K562 (cell line): ENCODE measurements at regions not wholly inside any gene's neighbourhood (a gene's known extent, or its start where the extent isn't known, plus 50 kb on each side); places are given as distances from the start of the nearest gene placed in this dataset.

ENCODE experiments used
- ATAC-seq: fragments of 200-7000 bp; cut with Tn5 transposase; 3 replicates; pipeline ENCODE4 v1.9.1; 2020; ENCODE audit warnings: moderate library complexity
- BruUV-seq: library from RNA; stranded (reverse); fragments of 400-500 nt; replicated peaks from 2 replicates; lab custom pipeline; 2021; lab: Mats Ljungman, UMichigan
- CTCF ChIA-PET: fragments of 300-600 bp; formaldehyde crosslinking; extraction: SDS; loops from one replicate; lab custom pipeline; 2021; ENCODE audit warnings: low intra/inter-chr PET ratio; lab: Yijun Ruan, JAX
- POLR2A ChIA-PET: fragments of 300-600, 350-650 bp; sonication (Branson Sonifier 250); formaldehyde crosslinking; extraction: SDS; loops from one replicate; lab custom pipeline; 2021; ENCODE audit warnings: antibody characterized with exemption, inconsistent platforms; lab: Yijun Ruan, JAX
- DNase-seq, 4 experiments: peaks; one replicate each; pipeline versions ENCODE4 v3.0.0 to v3.0.0-alpha.2; 2011 to 2018; ENCODE audit warnings: low spot score in 3 of 4, mixed read lengths in 3 of 4; ENCODE audit errors: extremely low read depth in 1 of 4
- FAIRE-seq: peaks from 2 replicates; lab custom pipeline; 2011; peaks lifted over from hg19 to GRCh38; lab: Jason Lieb, UNC
- H2AFZ ChIP-seq: 2 replicates; pipeline ENCODE4 v1.6.0; 2011; ENCODE audit warnings: low read depth, low read length, control low read depth, inconsistent platforms
- H3K27ac ChIP-seq: fragments of 200-600 bp; 3 replicates; pipeline ENCODE4 v1.8.0; 2011; ENCODE audit warnings: low read depth, mild to moderate bottlenecking, control low read depth, inconsistent platforms, low read length, moderate library complexity, mixed read lengths; ENCODE audit errors: extremely low read depth
- H3K27me3 ChIP-seq, 2 experiments: fragments of 300-600 bp in 1 of 2; 2 replicates in 1 of 2; 3 replicates in 1 of 2; pipeline versions ENCODE4 v1.6.0 to v1.8.0; 2011; ENCODE audit warnings: inconsistent platforms in 2 of 2, low read length in 2 of 2, mild to moderate bottlenecking in 1 of 2, mixed read lengths in 1 of 2, moderate library complexity in 1 of 2; ENCODE audit not compliant: control insufficient read depth in 2 of 2, insufficient read depth in 2 of 2
- H3K36me3 ChIP-seq: fragments of 300-600 bp; 3 replicates; pipeline ENCODE4 v1.8.0; 2011; ENCODE audit warnings: mild to moderate bottlenecking, low read length, inconsistent platforms; ENCODE audit not compliant: control insufficient read depth, insufficient read depth
- H3K4me1 ChIP-seq, 2 experiments: fragments of 200-600 bp in 1 of 2; replicated peaks in 1 of 2; 2 replicates in 1 of 2; 3 replicates in 1 of 2; pipeline versions ENCODE4 v1.5.1 to v1.8.0; 2011; ENCODE audit warnings: inconsistent platforms in 2 of 2, low read length in 2 of 2, mild to moderate bottlenecking in 1 of 2, mixed read lengths in 1 of 2, moderate library complexity in 1 of 2; ENCODE audit not compliant: control insufficient read depth in 2 of 2, insufficient read depth in 2 of 2
- H3K4me2 ChIP-seq: 2 replicates; pipeline ENCODE4 v1.6.1; 2011; ENCODE audit warnings: low read length, control low read depth, inconsistent platforms, mixed read lengths; ENCODE audit not compliant: insufficient read depth
- H3K4me3 ChIP-seq: fragments of 200-600 bp; sonication (generic), shearing (Covaris generic); 2 replicates; pipeline ENCODE4 v1.5.1; 2016; ENCODE audit warnings: control low read depth, inconsistent platforms
- H3K79me2 ChIP-seq: fragments of 200-600 bp; 3 replicates; pipeline ENCODE4 v1.8.0; 2011; ENCODE audit warnings: low read length, inconsistent platforms; ENCODE audit not compliant: control insufficient read depth, insufficient read depth
- H3K9ac ChIP-seq, 2 experiments: 2 replicates each; pipeline versions ENCODE4 v1.6.0 to v1.6.1; 2011; ENCODE audit warnings: low read depth in 2 of 2, low read length in 2 of 2, control low read depth in 1 of 2, inconsistent platforms in 1 of 2, mild to moderate bottlenecking in 1 of 2, mixed read lengths in 1 of 2; ENCODE audit not compliant: insufficient read depth in 1 of 2
- H3K9me1 ChIP-seq: one replicate; pipeline ENCODE4 v1.6.0; 2011; ENCODE audit warnings: inconsistent platforms, mild to moderate bottlenecking, low read length, moderate library complexity; ENCODE audit not compliant: control insufficient read depth, insufficient read depth
- H3K9me3 ChIP-seq: replicated peaks from 2 replicates; pipeline ENCODE4 v1.5.1; 2011; ENCODE audit warnings: low read depth, low read length, inconsistent platforms; ENCODE audit not compliant: control insufficient read depth, insufficient read depth
- H4K20me1 ChIP-seq: replicated peaks from 2 replicates; pipeline ENCODE4 v1.6.1; 2011; ENCODE audit warnings: low read length, inconsistent platforms, mixed read lengths; ENCODE audit not compliant: control insufficient read depth, insufficient read depth
- ELF1 ChIP-seq: fragments of 200-800 bp; sonication (Bioruptor generic); IDR thresholded peaks from 2 replicates; pipeline ENCODE4 v1.6.1; 2016; ENCODE audit warnings: missing genetic modification characterization, missing compliant biosample characterization
- HEY1 ChIP-seq: fragments of 250-450 bp; sonication (Bioruptor Pico); IDR thresholded peaks from 2 replicates; pipeline ENCODE4 v1.5.0; 2020; ENCODE audit warnings: mild to moderate bottlenecking, moderate library complexity, borderline replicate concordance
- NR3C1 ChIP-seq: sonication (generic); formaldehyde crosslinking; IDR thresholded peaks from 2 replicates; pipeline ENCODE4 v1.8.1; 2022; ENCODE audit warnings: missing genetic modification reagents
- SMARCB1 ChIP-seq: IDR thresholded peaks from 2 replicates; pipeline ENCODE4 v1.6.1; 2011; ENCODE audit warnings: improper control_type of control experiment, low read depth; ENCODE audit not compliant: insufficient read length
- ZHX1 ChIP-seq: fragments of 150-350 bp; conservative IDR thresholded peaks from 2 replicates; pipeline ENCODE4 v1.6.1; 2014; ENCODE audit warnings: low read length
- ZNF589 ChIP-seq: fragments of 200-800 bp; sonication (Bioruptor generic); IDR thresholded peaks from 2 replicates; pipeline ENCODE4 v1.6.1; 2016; ENCODE audit warnings: low read depth, missing genetic modification characterization, missing compliant biosample characterization
- ZNF695 ChIP-seq: fragments of 450-650 bp; formaldehyde crosslinking; IDR thresholded peaks from 2 replicates; pipeline ENCODE4 v1.4.0; 2020; ENCODE audit warnings: mild to moderate bottlenecking, moderate library complexity
- WGBS: fragments of 100-300 bp; shearing (Covaris generic); methylation state at CpG from one replicate; pipeline ENCODE4 v1.1.6; 2016; ENCODE audit warnings: low coverage, mixed read lengths; ENCODE audit not compliant: insufficient coverage; ENCODE audit errors: missing lambda C conversion rate; 5-methylcytosine and 5-hydroxymethylcytosine counted together
- in situ Hi-C: fragments of 300-500 bp; cut with MboI; formaldehyde crosslinking; loops from 4 replicates; pipeline ENCODE4 v1.15.0; 2018; ENCODE audit warnings: inconsistent platforms, mixed read lengths
- intact Hi-C: fragments of 100-400 bp; cut with micrococcal nuclease; formaldehyde crosslinking; loops from 2 replicates; pipeline ENCODE4 v1.14.2; 2022

GRCh38 chr13:111589992-111590391, 269.6 kb downstream of the TEX29 start:
- WGBS, result 0% methylated on average over 7 of the region's 7 CpGs
- BruUV-seq, result no TSS peak
- ChIA-PET POLR2A (no interaction called here), CTCF (no interaction called here)
- Histone ChIP-seq H3K27me3 (peaks cover 0 to 23% of the 10 kb centered on the region in 2 experiments; a peak in 4 of 5 replicates), H3K4me1 (no peaks in the 10 kb centered on the region), H4K20me1 (no peaks in the 10 kb centered on the region), H3K9ac (no peak overlapping the region), H2AFZ (no peak overlapping the region), H3K4me2 (no peak overlapping the region), H3K9me3 (no peaks in the 10 kb centered on the region), H3K27ac (no peak overlapping the region), H3K79me2 (no peaks in the 10 kb centered on the region), H3K4me3 (no peak overlapping the region), H3K9me1 (no peaks in the 10 kb centered on the region), H3K36me3 (no peaks in the 10 kb centered on the region)
- ATAC-seq (no peak), DNase-seq (no peak), FAIRE-seq (no peak)
- no peak for TF ChIP-seq HEY1 (CRISPR knock-in tag)
- no peak for TF ChIP-seq ZHX1
- TF ChIP-seq ZNF695, result no peak
- no peak for TF ChIP-seq ZNF589 (CRISPR knock-in tag)
- no peak for TF ChIP-seq NR3C1 (CRISPR knock-in tag)
- TF ChIP-seq ELF1 (tag), result no peak
- no peak for TF ChIP-seq SMARCB1
- in situ Hi-C loops (no loop called here), intact Hi-C loops (no loop called here)
